GM12874 (cell line): ENCODE measurements at regions not wholly inside any gene's neighbourhood (a gene's known extent, or its start where the extent isn't known, plus 50 kb on each side); places are given as distances from the start of the nearest gene placed in this dataset.

Source experiments
- TF ChIP-seq, protein P1 (sequence below): IDR thresholded peaks from 2 replicates; pipeline ENCODE4 v1.5.1; 2011; ENCODE audit warnings: low read depth, mild to moderate bottlenecking, control low read depth, low read length, moderate library complexity; ENCODE audit not compliant: insufficient read depth

DNA sequence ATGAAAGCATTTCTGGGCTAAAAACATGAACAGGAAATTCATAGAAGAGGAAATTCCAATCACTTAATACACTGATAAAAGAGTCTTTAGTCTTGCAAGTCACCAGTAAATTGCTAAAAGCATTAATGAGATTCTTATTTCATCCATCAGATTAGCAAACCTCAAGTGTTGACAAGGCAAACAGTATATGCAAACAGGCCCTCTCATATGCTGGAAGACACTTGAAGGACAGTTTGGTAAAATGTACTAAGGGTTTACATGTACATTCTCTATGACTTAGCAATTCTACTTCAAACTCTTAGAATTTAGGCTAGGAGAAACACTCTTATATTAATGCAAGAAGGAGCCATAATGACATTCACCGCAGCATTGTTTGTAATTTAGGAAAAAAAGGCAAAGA, 586.1 kb upstream of the GBE1 start:
- TF ChIP-seq, protein P1, sequence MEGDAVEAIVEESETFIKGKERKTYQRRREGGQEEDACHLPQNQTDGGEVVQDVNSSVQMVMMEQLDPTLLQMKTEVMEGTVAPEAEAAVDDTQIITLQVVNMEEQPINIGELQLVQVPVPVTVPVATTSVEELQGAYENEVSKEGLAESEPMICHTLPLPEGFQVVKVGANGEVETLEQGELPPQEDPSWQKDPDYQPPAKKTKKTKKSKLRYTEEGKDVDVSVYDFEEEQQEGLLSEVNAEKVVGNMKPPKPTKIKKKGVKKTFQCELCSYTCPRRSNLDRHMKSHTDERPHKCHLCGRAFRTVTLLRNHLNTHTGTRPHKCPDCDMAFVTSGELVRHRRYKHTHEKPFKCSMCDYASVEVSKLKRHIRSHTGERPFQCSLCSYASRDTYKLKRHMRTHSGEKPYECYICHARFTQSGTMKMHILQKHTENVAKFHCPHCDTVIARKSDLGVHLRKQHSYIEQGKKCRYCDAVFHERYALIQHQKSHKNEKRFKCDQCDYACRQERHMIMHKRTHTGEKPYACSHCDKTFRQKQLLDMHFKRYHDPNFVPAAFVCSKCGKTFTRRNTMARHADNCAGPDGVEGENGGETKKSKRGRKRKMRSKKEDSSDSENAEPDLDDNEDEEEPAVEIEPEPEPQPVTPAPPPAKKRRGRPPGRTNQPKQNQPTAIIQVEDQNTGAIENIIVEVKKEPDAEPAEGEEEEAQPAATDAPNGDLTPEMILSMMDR = no peak

DNA sequence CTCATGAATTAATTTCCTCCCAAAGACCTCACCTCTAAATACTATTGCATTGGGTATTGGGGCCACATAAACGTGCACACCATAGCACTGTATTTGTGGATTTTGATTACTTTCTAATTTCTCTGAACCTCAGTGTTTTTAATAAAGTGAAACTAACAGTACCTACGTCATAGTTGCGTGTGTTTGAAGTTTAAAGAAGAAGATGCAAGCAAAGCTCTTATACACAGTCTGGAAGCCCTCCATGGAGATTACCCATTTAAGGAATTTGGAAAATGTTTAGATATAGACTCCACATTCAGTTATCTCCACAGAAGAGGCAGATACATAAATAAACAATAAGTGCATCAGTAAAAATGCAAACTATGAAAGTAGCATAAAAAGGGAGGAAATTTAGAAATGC, 581.1 kb upstream of the GBE1 start:
- TF ChIP-seq, protein P1 = no peak

DNA sequence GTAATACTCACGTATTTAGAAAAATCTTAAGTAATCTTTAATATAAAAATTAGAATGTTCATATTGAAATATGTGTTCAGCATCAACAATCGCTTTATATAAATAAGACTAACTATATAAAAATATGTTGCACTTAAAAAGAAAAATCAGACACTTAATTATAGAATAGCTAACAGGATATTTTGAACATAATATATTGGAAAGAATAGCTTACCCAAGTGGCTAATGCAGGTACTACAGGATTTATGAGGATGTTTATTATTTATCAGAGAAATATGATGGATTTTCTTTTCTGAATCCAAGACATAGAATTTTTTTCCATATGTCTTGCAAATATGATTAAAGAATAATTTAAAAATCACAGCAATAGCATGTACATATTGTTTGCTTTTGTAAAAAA, 567.9 kb upstream of the GBE1 start:
- TF ChIP-seq, protein P1 = no peak

DNA sequence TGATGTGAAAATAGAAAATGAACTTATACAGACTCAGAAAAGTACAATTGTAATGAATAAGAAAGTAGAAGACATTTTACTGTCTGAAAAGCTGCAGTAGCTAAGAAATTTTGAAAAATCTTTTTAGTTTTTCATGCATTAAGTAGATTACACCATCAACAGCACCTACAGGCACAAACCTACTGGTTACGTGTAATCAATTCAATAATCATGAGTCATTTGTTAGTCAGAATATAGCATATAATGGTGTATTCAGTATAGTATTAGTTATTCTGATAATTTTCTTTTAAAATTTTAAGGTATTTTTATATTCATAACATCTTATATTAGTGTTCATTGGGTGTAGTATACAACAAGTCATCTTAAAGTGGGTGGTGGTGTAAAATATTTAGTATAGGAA, 550.5 kb upstream of the GBE1 start:
- TF ChIP-seq, protein P1 = no peak

DNA sequence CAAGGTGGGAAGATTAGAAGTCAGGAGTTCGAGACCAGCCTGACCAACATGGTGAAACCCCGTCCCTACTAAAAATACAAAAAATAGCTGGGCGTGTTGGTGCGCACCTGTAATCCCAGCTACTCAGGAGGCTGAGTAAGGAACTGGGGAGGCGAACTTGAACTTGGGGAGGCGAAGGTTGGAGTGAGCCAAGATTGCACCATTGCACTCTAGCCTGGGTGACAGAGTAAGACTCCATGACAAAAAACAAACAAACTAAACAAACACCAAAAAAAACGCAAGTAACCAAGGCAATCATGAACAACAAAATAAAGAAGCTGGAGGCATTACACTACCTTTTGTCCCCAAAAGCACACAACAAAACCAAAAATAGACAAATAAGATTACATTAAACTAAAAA, 547.3 kb upstream of the GBE1 start:
- TF ChIP-seq, protein P1 = no peak

DNA sequence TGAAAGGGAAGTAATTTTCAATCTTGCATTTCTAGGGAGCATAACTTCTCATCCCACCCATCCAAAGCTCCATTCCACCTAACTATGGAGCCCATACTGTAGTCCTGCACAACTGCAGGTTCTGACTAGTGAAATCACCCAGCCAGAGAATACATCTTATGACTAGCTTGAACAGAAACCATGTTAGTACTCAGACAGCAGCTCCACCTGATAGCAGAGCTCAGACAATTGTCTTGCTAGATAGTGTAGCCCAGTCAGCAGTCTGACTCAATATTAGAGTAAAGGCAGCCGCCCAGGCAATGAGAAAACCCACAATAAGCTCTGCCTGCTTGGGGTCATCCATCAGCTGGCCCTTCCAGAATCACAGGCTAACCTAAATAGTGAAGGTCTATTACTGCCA, 544.7 kb upstream of the GBE1 start:
- TF ChIP-seq, protein P1 = no peak

DNA sequence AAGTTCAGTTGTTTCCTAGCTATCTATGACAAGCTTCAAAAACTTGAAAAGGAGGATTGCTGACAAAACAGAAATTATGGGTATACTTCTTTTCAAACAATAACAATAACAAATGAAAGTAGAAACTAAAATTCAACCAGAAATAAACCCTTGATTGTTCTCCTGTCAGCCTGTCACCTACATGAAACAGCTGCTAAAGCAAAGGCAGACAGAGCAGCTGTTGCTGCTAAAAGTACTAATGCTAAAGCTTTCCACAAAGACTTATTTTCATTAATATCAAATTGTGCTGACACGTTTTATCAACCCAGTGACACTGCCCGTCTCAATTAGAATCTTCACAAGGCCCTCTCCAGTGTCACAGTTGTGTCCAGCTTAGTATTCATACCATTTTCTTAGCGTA, 533.2 kb upstream of the GBE1 start:
- TF ChIP-seq, protein P1 = no peak

DNA sequence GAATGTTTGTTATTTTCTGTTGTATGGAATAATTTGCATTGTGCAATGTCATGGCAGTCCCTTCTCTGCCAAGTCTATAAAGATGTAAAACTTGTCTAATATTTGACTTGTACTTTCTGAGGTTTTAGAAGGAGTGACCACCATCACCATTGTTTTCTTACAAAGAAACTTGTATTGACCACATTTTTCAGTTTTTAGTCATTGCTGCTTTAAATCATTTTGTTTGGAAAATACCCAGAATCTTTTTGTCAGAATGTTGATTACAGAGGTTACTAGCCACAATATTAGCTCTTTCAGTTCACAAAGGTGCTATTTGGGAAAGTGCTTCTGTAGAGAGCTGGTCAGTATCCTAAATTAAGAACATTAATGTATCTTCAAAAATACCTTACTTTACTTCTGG, 532.4 kb upstream of the GBE1 start:
- TF ChIP-seq, protein P1 = no peak
